Esophagus squamous epithelium (tissue), 4 donors: ENCODE measurements at regions not wholly inside any gene's neighbourhood (a gene's known extent, or its start where the extent isn't known, plus 50 kb on each side); places are given as distances from the start of the nearest gene placed in this dataset.

Experiments
- CTCF ChIP-seq, 6 experiments: fragments of 450-650 bp in 4 of 6; fragments of 200-600 bp in 2 of 6; sonication (generic) in 2 of 6; IDR thresholded peaks; one replicate each; pipeline ENCODE4 v1.5.1; 2016 to 2019; ENCODE audit warnings: antibody characterized with exemption in 6 of 6, mild to moderate bottlenecking in 4 of 6, moderate library complexity in 4 of 6
- POLR2A ChIP-seq, 4 donors: fragments of 450-650 bp; IDR thresholded peaks; one replicate each; pipeline ENCODE4 v1.6.1; 2017; ENCODE audit warnings: antibody characterized with exemption in 4 of 4, mild to moderate bottlenecking in 4 of 4, moderate library complexity in 3 of 4

GRCh38 chr9:16986556-16986955 lies 116.1 kb upstream of the BNC2 start:
- TF ChIP-seq CTCF (IDR thresholded peaks at IDR 0.05): no peak
- TF ChIP-seq POLR2A (IDR thresholded peaks at IDR 0.05): no peak
